IPS-20b (cell line): ENCODE measurements at regions not wholly inside any gene's neighbourhood (a gene's known extent, or its start where the extent isn't known, plus 50 kb on each side); places are given as distances from the start of the nearest gene placed in this dataset.

Experiments
- H3K27ac ChIP-seq: one replicate; pipeline ENCODE4 v1.5.1; 2013; ENCODE audit warnings: low read length
- H3K27me3 ChIP-seq: 2 replicates; pipeline ENCODE4 v1.6.1; 2013; ENCODE audit warnings: mild to moderate bottlenecking, low read length, inconsistent platforms; ENCODE audit not compliant: insufficient read depth
- H3K36me3 ChIP-seq: 2 replicates; pipeline ENCODE4 v1.6.1; 2013; ENCODE audit warnings: low read depth, mild to moderate bottlenecking, inconsistent platforms, low read length, moderate library complexity; ENCODE audit not compliant: insufficient read depth
- H3K4me1 ChIP-seq: 2 replicates; pipeline ENCODE4 v1.6.1; 2013; ENCODE audit warnings: mild to moderate bottlenecking, control low read depth, inconsistent platforms, low read length, moderate library complexity; ENCODE audit not compliant: insufficient read depth
- H3K4me3 ChIP-seq: 2 replicates; pipeline ENCODE4 v1.5.1; 2013; ENCODE audit warnings: mild to moderate bottlenecking, low read length, inconsistent platforms
- H3K9ac ChIP-seq: 2 replicates; pipeline ENCODE4 v1.6.1; 2013; ENCODE audit warnings: low read depth, mild to moderate bottlenecking, inconsistent platforms, low read length, moderate library complexity
- H3K9me3 ChIP-seq: 2 replicates; pipeline ENCODE4 v1.6.1; 2013; ENCODE audit warnings: mild to moderate bottlenecking, low read depth, low read length, inconsistent platforms; ENCODE audit not compliant: insufficient read depth

- H3K27me3 ChIP-seq: no peaks in the 10 kb centered on the region
Measured at GRCh38 chr3:73707772-73708171, 83.0 kb upstream of the PDZRN3 start.

GRCh38 chr3:73706771-73707170 is 82.0 kb upstream of the PDZRN3 start:
- H3K4me3 ChIP-seq: no peak overlapping the region
- no peaks in the 10 kb centered on the region for H3K36me3 ChIP-seq
- no peaks in the 10 kb centered on the region for H3K27me3 ChIP-seq
- no peaks in the 10 kb centered on the region for H3K9me3 ChIP-seq
- H3K9ac ChIP-seq: no peak overlapping the region
- H3K27ac ChIP-seq: no peak overlapping the region
- no peaks in the 10 kb centered on the region for H3K4me1 ChIP-seq

More at GRCh38 chr3:73707772-73708171, 83.0 kb upstream of the PDZRN3 start:
- H3K4me3 ChIP-seq: no peak overlapping the region
- no peaks in the 10 kb centered on the region for H3K36me3 ChIP-seq
- no peaks in the 10 kb centered on the region for H3K4me1 ChIP-seq
- H3K27ac ChIP-seq: no peak overlapping the region
- H3K9me3 ChIP-seq: no peaks in the 10 kb centered on the region
- no peak overlapping the region for H3K9ac ChIP-seq

- Histone ChIP-seq H3K27ac (no peak overlapping the region), H3K4me1 (no peaks in the 10 kb centered on the region), H3K9me3 (no peaks in the 10 kb centered on the region), H3K4me3 (no peak overlapping the region), H3K36me3 (no peaks in the 10 kb centered on the region), H3K9ac (no peak overlapping the region), H3K27me3 (no peaks in the 10 kb centered on the region)
Measured at GRCh38 chr3:73705792-73706191, 81.1 kb upstream of the PDZRN3 start.

GRCh38 chr3:73699327-73699726 is 74.6 kb upstream of the PDZRN3 start:
- Histone ChIP-seq H3K9ac (no peak overlapping the region), H3K9me3 (no peaks in the 10 kb centered on the region), H3K27me3 (no peaks in the 10 kb centered on the region), H3K4me1 (no peaks in the 10 kb centered on the region), H3K36me3 (no peaks in the 10 kb centered on the region), H3K27ac (no peak overlapping the region), H3K4me3 (no peak overlapping the region)

GRCh38 chr3:73697020-73697419 is 72.3 kb upstream of the PDZRN3 start:
- Histone ChIP-seq H3K9me3 (no peaks in the 10 kb centered on the region), H3K9ac (no peak overlapping the region), H3K4me1 (no peaks in the 10 kb centered on the region)

GRCh38 chr3:73695841-73696240 is 71.1 kb upstream of the PDZRN3 start:
- H3K4me1 ChIP-seq: no peaks in the 10 kb centered on the region
- no peak overlapping the region for H3K27ac ChIP-seq
- H3K9ac ChIP-seq: no peak overlapping the region
- no peaks in the 10 kb centered on the region for H3K9me3 ChIP-seq
- H3K4me3 ChIP-seq: no peak overlapping the region
- H3K27me3 ChIP-seq: no peaks in the 10 kb centered on the region
- no peaks in the 10 kb centered on the region for H3K36me3 ChIP-seq

More at GRCh38 chr3:73697020-73697419, 72.3 kb upstream of the PDZRN3 start:
- no peak overlapping the region for H3K4me3 ChIP-seq
- H3K27ac ChIP-seq: no peak overlapping the region
- H3K27me3 ChIP-seq: no peaks in the 10 kb centered on the region
- no peaks in the 10 kb centered on the region for H3K36me3 ChIP-seq

- H3K27ac ChIP-seq: no peak overlapping the region
- no peaks in the 10 kb centered on the region for H3K27me3 ChIP-seq
- no peaks in the 10 kb centered on the region for H3K9me3 ChIP-seq
- H3K36me3 ChIP-seq: no peaks in the 10 kb centered on the region
- H3K4me3 ChIP-seq: no peak overlapping the region
- H3K9ac ChIP-seq: no peak overlapping the region
- H3K4me1 ChIP-seq: no peaks in the 10 kb centered on the region
Measured at GRCh38 chr3:73694983-73695757, 70.4 kb upstream of the PDZRN3 start.

GRCh38 chr3:73687106-73688004 is 62.6 kb upstream of the PDZRN3 start:
- peaks cover 17% of the 10 kb centered on the region; the same call in 1 of the 2 replicates for H3K4me1 ChIP-seq
- H3K9me3 ChIP-seq: no peaks in the 10 kb centered on the region
- no peaks in the 10 kb centered on the region for H3K36me3 ChIP-seq
- no peak overlapping the region for H3K9ac ChIP-seq
- H3K27ac ChIP-seq: no peak overlapping the region
- no peaks in the 10 kb centered on the region for H3K27me3 ChIP-seq
- no peak overlapping the region for H3K4me3 ChIP-seq

- H3K9me3 ChIP-seq: no peaks in the 10 kb centered on the region
- no peaks in the 10 kb centered on the region for H3K36me3 ChIP-seq
- peaks cover 17% of the 10 kb centered on the region; the same call in 1 of the 2 replicates for H3K4me1 ChIP-seq
- no peak overlapping the region for H3K27ac ChIP-seq
- H3K4me3 ChIP-seq: no peak overlapping the region
- no peak overlapping the region for H3K9ac ChIP-seq
- H3K27me3 ChIP-seq: no peaks in the 10 kb centered on the region
Measured at GRCh38 chr3:73685061-73685460, 60.3 kb upstream of the PDZRN3 start.

- Histone ChIP-seq H3K27ac (peak overlapping the region; percentile 13), H3K4me1 (peaks cover 17% of the 10 kb centered on the region; the same call in 1 of the 2 replicates), H3K27me3 (no peaks in the 10 kb centered on the region), H3K4me3 (no peak overlapping the region), H3K36me3 (no peaks in the 10 kb centered on the region), H3K9ac (no peak overlapping the region), H3K9me3 (no peaks in the 10 kb centered on the region)
Measured at GRCh38 chr3:73683706-73684105, 59.0 kb upstream of the PDZRN3 start.

GRCh38 chr3:73681610-73682009 is 56.9 kb upstream of the PDZRN3 start:
- H3K27ac ChIP-seq: no peak overlapping the region

More at GRCh38 chr3:73681610-73682009, 56.9 kb upstream of the PDZRN3 start:
- Histone ChIP-seq H3K9ac (no peak overlapping the region), H3K4me3 (no peak overlapping the region), H3K36me3 (no peaks in the 10 kb centered on the region), H3K27me3 (no peaks in the 10 kb centered on the region), H3K9me3 (no peaks in the 10 kb centered on the region), H3K4me1 (peaks cover 17% of the 10 kb centered on the region; the same call in 1 of the 2 replicates)
